HG03558 (cell line): ENCODE measurements at regions not wholly inside any gene's neighbourhood (a gene's known extent, or its start where the extent isn't known, plus 50 kb on each side); places are given as distances from the start of the nearest gene placed in this dataset.

Experiments
- ATAC-seq: cut with Tn5 transposase; IDR thresholded peaks from one replicate; pipeline ENCODE4 v1.9.1; 2021; ENCODE audit warnings: moderate number of reproducible peaks; ENCODE audit not compliant: unreplicated experiment; ENCODE audit errors: extremely low read depth

DNA sequence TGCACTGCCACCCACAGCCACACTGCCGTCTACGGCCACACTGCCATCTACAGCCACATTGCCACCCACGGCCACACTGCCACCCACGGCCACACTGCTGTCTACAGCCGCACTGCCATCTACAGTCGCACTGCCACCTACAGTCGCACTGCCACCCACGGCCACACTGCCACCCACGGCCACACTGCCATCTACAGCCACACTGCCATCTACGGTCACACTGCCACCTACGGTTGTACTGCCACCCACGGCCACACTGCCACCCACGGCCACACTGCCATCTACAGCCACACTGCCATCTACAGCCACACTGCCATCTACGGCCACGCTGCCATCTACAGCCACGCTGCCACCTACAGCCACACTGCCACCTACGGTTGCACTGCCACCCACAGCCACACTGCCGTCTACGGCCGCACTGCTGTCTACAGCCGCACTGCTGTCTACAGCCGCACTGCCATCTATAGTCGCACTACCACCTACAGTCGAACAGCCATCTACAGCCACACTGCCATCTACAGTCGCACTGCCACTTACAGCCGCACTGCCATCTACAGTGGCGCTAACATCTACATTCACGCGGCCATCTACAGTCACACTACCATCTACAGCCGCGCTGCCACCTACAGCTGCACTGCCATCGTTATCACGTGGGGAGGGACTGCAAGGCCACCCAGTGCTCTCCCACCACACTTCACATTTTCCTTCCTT, 154.6 kb upstream of the AFDN start:
- ATAC-seq, result no peak

DNA sequence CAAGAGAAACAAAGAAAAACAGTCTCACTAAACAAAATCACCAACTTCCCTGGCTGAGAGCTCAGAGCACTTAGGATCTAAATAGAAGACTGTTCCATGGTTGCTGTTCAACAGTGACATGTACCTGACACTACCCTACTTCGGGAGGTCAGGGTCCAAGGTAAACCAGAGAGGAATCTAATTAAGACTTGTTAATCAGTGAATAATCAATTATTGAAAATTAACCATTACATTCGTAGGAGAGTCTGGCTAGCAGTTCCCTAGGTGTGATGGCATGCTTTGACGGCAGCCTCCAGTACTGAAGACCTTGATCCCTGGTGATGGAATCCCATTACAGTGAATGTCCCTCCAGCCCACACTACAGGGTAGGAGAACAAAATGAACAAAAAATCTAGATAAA, 154.0 kb upstream of the AFDN start:
- ATAC-seq, result no peak

DNA sequence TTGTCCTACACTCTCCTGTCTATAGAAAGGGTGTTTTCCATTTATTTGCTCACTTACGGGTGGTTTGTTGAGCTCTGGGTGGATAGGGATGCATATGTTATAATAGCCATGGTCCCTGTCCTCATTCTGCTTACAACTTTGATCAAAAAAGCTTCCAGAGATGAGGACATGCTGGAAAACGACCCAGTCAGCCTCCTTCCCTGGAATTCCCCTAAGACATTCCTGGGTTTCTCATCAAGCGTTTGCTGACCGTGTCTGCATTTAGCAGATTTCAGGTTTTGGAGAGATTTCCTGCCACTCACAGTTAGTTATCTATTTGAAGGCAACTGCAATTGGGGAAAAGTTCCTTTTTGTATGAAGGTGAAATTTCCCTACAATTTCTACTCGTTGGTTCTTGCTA, 152.8 kb upstream of the AFDN start:
- no peak for ATAC-seq

DNA sequence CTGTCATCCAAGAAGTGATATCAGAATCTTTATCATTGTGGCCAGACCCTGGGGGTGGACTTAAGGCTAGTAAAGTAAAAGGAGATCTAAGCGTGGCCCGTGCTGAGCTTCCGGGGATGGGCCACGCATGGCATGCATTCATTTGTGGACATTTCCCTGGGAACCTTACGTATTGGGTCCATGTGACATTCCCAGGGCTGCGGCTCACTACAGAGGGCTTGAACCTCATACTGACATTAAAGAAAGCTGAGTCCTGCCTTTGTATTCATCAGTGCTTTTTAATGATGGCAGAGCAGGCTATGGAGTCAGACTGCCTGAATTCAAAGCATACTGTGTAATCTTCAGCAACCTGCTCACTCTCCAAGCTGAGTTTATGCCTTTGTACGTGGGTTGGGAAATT, 152.2 kb upstream of the AFDN start:
- no peak for ATAC-seq

DNA sequence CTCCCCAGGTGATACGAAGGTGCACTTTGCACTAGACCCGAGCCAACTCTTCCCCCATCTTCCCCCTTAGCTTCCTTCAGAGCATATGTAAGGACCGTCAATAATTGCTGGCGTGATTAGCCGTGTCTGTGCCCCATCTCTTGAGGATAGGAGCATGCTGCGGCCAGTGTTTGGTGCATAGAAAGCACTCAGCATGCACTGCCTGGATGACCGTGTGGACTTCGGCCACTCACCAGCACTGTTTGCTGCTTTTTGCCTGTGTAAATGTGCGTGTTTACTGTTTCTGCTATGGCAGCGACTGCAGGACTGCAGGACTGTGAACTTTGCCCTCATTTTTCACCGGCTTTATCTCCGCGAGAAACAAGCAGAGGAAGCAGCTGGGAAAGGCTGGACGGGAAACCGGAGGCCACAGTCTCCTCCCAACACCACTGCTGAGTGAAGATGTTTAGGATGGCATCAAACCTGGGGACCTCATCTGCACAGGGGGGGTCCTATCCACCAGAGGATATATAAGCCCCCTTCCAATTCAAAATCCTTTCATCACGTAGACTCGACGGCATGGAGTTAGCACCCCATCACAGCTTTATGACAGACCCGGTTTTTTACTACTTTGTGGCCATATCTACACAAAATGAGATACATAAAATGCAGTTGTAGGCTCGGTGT, 150.6 kb upstream of the AFDN start:
- no peak for ATAC-seq

DNA sequence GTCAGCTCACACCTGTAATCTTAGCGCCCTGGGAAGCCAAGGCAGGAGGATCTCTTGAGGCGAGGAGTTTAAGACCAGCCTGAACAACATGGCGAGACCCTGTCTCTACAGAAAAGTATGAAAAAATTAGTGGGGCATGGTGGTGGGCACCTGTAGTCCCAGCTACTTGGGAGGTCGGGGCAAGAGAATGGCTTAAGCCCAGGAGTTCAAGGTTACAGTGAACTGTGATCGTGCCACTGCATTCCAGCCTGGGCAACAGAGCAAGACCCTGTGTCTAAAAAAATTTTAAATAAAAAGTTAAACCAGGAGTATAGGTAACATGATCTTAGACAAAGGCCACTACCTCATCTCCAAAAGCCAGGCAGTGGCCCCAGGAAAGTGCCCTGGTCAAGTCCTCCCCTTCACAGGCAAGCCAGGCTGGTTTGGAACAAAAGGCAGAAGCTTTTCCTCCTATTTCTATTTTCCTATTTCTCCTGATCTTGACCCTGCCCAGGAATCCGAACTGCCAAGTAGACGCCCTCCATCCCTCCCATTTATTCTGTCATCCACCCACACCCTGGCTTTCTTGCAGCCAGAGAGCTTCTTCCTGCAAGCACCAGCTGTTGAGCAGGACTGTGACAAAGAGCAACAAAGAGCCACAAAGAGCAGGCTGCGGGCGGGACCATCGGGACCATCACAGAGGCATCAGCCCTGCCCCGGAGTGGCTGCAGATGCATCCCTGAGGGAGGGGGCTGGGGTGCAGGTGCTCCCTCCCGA, 149.9 kb upstream of the AFDN start:
- no peak for ATAC-seq

DNA sequence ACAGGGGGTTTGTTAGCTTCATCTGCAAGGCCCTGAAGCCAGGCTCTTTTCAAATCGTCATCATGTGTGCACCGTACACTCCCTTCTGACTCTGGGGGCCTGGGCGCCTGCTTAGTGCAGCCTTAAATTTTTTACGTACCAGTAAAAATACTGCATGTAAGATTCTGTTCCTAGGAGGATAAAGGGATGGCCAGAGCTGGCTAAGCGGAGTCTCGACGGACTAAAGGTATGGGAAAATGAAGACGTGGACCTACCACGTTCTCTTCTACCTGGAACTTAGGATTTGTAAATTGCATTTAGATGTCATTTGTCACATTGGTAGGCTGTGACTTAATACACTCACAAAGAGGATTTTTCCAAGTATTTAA, 149.3 kb upstream of the AFDN start:
- ATAC-seq, result no peak

DNA sequence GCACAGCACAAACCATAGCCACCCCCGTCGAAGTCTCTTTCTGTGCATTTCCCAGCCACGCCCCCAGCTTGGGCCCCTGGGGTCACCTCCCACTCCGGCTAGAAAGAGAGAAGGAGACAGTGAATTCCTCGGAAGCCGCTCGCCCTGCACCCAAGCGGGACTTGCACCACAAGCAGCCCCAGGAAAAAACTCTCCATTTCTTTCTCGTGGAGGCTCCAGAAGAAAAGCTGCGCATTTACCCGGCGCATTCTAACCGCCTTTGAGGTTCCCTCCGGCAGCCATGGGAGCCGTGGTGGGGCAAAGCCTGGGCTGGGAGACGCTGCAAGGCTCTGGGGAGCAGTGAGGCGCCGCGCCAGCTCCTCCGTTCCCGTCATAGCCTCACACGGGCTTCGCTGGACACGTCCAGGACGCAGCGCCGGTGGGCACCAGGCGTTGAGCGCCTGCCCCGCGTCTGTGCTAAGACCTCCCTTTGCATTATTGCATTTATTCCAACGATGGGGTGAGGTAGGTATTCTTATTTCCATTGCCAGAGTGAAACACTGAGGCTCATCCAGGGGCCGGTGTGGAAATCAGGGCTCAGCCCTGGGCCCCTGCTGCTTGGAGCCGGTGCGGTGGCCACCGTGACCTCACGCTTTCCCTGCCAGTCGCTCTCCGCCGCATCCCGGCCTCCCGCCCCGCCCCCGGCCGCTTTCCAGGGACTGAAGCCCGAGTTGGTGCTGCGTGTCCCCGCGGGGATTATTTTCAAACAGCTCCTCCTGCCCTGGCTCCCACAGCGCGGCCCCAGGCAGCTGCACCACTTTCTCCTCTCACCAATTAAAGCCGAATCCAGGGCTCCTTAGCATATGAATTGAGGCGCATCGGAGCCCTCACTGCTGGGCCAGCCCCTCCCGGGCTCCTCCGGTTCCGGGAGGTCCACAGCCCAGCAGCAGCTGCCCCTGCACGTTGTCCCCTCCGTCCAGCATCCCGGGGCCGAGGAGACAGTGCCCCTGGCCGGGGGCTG, 148.3 kb upstream of the AFDN start:
- ATAC-seq, result no peak

DNA sequence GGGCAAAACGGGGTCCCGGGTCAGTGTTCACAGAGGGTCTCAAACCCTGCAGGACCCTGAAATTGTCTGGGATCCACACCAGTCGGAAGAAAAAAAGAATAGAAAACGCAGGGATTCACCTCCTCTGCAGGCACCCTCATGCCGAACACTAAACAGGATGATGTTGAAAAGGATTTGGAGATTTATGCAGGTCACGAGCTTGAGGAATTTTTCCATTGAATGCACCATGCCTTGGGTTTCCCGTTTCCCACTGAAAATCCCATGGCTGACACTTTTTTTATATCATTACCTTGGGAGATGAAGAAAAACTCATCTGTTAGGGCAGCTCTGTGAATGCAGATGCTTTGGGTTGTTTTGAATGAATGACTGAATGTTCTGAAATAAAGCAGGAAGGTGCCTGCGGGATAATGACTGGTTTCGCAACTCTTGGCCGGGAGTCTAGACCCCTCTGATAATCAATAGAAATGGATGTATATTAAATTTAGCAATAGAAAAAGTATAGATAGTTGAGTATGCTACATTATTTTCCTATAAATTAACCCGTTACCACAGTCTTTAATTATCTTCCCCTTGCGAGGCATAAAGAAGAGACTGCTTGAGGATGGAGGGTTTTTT, 147.5 kb upstream of the AFDN start:
- no peak for ATAC-seq

DNA sequence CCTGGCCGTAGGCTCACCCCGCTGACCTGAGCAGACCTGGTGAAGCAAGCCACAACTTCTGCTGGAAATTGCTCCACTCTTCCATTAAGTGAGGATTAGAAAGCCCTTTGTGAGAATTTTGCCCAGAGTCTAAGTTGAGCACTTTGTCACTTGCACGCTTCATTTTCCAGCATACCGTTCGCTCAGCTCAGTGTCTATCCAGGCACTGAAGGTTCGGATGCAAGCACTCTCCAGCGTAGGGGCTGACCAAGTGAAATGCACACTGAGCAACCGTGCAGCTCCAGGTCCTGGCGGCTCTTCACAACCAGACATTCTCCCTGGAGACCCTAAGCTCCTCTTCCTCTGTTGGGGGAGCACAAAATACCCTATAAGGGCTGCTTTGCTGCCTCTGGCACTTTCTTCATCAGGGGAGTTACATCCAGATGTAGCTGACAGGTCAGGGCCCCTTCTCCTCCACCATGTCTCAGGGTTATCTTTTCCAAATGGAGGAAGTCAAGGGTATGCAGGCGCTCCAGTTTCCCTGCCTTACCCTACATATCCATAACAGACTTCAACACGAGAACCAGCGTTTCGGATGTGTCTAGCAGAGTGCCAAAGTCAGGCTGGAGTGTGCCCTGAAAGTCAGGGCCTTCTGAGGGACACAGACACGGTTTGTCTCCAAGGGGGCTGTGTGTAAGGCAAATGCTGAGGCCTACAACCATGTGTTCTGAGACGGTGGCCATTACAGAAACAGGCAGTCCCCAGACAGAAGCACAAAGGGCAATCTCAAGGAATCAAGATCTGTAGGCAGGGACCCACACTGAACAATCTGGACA, 146.7 kb upstream of the AFDN start:
- ATAC-seq, result no peak

DNA sequence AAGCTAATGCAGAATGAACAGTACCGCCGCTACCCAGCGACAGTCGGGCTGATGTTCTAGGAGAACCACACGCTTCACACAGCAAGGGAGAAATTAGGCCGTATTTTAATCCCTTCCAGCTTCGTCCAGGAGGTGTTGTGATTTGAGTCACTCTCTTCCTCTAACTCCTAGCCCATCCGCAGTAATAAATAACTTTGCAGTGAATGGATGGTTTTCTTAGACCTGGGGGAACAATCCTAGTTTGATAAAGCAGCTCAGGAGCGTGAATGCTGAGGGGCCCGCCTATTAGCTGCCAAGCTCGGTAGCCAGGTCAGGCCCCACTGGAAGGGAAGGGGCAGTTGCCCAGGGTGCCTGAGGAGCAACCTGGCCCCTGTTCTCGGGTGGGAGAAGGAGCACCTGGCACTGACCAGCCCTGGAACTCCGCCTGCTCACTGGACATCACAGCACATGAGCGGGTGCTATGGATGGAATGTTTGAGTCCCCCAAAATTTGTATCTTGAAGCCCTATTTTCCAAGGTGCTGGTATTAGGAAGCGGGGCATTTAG, 146.0 kb upstream of the AFDN start:
- ATAC-seq, result no peak

DNA sequence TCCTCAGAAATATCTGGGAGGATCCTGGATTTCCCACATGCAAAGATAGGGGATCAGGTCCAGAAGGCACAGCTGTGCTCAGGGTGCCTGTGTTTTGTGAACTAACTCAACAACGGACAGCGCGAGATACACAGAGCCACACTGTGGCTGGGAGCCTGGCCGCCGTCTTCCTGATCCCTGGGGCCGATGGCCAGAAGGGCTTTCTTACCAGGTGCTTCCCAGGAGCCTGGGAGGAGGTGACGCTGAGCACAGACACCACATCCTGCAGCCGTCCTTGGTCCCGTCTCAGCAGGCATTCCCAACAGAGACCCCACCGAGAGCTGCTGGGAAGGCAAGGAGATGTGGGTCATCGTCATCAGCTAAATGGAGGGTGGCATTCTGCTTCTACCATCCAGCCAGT, 144.6 kb upstream of the AFDN start:
- no peak for ATAC-seq

DNA sequence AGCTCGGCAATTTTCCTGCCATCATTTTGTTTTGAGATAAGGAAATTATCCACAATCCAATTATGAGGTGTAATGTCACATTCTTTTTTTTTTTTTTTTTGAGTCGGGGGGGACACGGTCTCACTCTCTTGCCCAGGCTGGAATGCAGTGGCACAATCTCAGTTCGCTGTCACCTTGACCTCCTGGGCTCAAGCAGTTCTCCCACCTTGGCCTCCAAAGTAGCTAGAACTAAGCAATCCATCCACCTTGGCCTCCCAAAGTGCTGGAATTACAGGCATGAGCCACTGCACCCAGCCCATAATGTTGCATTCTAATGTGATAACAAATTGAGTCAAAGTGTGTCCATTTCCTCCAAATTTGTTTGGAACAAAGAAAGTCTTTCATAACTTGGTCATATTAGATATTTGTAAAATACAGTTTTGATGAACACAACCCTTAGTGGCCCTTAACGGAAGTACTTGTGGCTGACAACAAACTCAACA, 144.1 kb upstream of the AFDN start:
- no peak for ATAC-seq

DNA sequence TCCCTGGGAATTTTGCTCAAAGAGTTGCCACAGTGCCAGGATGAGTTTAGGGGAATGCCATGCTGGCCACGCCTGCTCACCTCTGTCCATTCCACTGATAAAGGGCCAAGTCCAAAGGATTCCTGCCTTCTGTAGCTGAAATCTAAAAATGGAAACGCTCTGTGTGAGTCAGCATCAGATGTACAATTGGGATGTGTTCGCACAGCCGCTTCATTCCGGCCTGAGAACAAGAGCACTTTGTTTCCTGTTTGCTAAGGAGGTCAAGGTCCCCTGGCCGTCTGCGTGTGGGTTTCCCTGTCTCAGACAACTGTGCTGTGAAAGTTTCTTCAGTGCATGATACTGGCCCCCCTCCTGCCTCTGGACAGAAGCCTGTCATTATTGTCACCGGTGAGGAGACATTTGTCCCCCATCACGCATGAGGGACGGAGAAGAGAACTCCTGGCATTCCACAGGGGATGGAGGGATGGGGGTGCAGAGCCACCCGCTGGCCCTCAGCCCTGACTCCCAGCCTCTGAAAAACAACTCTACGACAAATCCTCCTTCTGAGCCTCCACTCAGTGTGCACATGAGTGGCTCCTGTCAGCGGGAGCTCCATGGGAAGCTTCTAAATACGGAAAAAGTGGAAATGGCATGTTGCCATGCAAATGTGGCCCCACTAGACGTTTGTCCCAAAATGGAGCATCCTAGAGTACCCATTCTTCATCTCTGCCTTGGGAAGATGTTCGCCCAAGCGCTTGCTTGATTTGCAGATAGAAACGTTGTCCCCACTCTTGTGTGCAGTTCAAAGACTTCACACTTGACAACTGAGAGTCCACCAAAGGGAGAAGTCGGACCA, 143.5 kb upstream of the AFDN start:
- ATAC-seq, result no peak

DNA sequence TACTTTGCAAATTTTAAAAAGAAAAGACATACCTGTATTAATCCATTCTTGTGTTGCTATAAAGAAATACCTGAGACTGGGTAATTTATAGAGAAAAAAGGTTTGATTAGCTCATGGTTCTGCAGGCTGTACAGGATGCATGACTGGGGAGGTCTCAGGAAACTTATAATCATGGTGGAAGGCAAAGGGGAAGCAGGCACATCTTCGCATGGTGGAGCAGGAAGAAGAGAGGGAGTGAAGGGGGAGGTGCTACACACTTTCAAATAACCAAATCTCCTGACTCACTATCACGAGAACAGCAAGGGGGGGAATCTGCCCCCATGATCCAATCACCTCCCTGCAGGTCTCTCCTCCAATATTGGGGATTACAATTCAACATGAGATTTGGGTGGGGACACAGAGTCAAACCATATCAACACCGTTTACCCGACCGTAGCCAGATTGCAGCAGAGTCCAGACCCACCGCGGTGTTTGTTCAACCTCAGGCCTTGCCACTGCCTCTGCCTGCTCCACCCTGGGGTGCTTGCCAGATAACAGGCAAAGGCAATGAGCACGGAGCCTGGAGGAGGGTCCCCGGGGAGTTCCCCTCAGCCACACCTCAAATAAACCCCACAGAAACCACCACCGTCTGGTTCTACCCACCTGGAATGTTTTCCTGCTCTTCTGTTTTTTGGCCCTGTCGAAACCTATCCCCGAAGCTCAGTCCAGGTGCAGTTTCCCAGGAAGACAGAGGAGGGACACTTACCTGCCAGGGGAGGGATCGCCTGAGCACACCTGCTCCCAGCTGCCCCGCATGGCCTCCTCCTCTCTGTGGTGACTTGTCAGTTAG, 142.2 kb upstream of the AFDN start:
- ATAC-seq, result no peak

DNA sequence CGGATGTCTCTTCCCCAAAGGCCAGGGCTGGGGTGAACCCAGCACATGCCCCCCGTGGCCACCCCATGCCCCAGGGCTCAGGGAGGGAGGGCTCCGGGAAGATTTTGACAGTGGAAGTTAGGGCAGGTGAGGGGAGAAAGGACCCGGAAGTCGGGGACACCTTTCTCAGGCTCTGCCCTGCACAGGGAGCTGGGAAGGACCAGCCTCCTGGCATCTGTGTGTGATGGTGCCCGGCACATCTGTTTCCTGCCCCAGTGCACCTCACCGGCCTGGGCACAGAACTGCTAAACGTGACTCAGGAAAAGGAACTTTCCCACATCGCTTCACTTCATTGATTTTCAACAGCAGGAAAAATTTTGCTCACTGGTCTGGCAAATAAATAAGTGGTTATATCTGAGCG, 141.1 kb upstream of the AFDN start:
- no peak for ATAC-seq
